Progenitor cell of endocrine pancreas (in vitro differentiated cells): ENCODE measurements at regions not wholly inside any gene's neighbourhood (a gene's known extent, or its start where the extent isn't known, plus 50 kb on each side); places are given as distances from the start of the nearest gene placed in this dataset.

Experiments
- DNase-seq: peaks from one replicate; pipeline ENCODE4 v3.0.0; 2021; ENCODE audit warnings: low spot score; ENCODE audit not compliant: unreplicated experiment
- H3K27ac Mint-ChIP-seq: 2 replicates; pipeline ENCODE4 v1.8.0; 2021; ENCODE audit warnings: mild to moderate bottlenecking, moderate library complexity, mixed read lengths
- H3K27me3 Mint-ChIP-seq: 2 replicates; pipeline ENCODE4 v1.8.0; 2021; ENCODE audit warnings: mixed read lengths
- H3K36me3 Mint-ChIP-seq: 2 replicates; pipeline ENCODE4 v1.8.0; 2022; ENCODE audit warnings: mixed read lengths; ENCODE audit not compliant: insufficient read depth
- H3K4me1 Mint-ChIP-seq: 2 replicates; pipeline ENCODE4 v1.8.0; 2021; ENCODE audit warnings: low read depth, mixed read lengths
- H3K4me3 Mint-ChIP-seq: 2 replicates; pipeline ENCODE4 v1.8.0; 2021; ENCODE audit warnings: low read depth, mild to moderate bottlenecking, moderate library complexity, mixed read lengths
- H3K9me3 Mint-ChIP-seq: 2 replicates; pipeline ENCODE4 v1.8.0; 2021; ENCODE audit warnings: low read depth, mixed read lengths
- CTCF ChIP-seq: fragments of 200-600 bp; sonication (generic); IDR thresholded peaks from one replicate; pipeline ENCODE4 v1.5.0; 2021; ENCODE audit warnings: antibody characterized with exemption, mild to moderate bottlenecking; ENCODE audit not compliant: unreplicated experiment

- DNase-seq: no peak
- Mint-ChIP-seq H3K36me3 (no peaks in the 10 kb centered on the region), H3K27ac (no peak overlapping the region), H3K27me3 (peaks cover 36% of the 10 kb centered on the region), H3K4me1 (peaks cover 12% of the 10 kb centered on the region), H3K9me3 (peaks cover 8% of the 10 kb centered on the region), H3K4me3 (no peak overlapping the region)
- TF ChIP-seq CTCF: no peak
Observed at GRCh38 chr1:59083946-59084865, 212.7 kb upstream of the FGGY start.

DNA sequence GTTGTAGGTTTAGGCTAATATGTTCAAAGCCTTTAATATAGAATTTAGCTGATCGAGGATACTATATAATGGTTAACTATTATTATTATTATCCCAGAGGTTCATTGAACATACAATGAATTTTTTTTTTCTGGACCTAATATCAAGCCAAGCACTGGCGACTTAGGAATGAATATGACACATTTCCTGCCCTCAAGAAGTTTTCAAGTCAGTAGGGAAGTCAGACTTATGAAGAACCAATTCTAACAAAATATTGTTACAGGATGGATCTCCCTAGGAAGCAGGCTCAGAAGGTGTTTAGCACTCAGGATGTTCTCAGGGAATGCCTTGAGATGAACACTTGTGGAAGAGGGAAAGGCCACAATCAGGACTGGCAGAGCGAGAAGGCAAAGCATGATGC, 211.8 kb upstream of the FGGY start:
- H3K4me3 Mint-ChIP-seq: no peak overlapping the region
- DNase-seq: no peak
- peaks cover 36% of the 10 kb centered on the region for H3K27me3 Mint-ChIP-seq
- peaks cover 3% of the 10 kb centered on the region for H3K4me1 Mint-ChIP-seq
- no peak for TF ChIP-seq CTCF
- peaks cover 12% of the 10 kb centered on the region for H3K9me3 Mint-ChIP-seq
- no peak overlapping the region for H3K27ac Mint-ChIP-seq
- no peaks in the 10 kb centered on the region for H3K36me3 Mint-ChIP-seq

GRCh38 chr1:59089036-59089798, 207.7 kb upstream of the FGGY start:
- no peak for DNase-seq
- Mint-ChIP-seq H3K36me3 (no peaks in the 10 kb centered on the region), H3K4me1 (no peaks in the 10 kb centered on the region), H3K27me3 (peaks cover 29% of the 10 kb centered on the region), H3K27ac (no peak overlapping the region), H3K9me3 (peaks cover 12% of the 10 kb centered on the region), H3K4me3 (no peak overlapping the region)
- no peak for TF ChIP-seq CTCF

DNA sequence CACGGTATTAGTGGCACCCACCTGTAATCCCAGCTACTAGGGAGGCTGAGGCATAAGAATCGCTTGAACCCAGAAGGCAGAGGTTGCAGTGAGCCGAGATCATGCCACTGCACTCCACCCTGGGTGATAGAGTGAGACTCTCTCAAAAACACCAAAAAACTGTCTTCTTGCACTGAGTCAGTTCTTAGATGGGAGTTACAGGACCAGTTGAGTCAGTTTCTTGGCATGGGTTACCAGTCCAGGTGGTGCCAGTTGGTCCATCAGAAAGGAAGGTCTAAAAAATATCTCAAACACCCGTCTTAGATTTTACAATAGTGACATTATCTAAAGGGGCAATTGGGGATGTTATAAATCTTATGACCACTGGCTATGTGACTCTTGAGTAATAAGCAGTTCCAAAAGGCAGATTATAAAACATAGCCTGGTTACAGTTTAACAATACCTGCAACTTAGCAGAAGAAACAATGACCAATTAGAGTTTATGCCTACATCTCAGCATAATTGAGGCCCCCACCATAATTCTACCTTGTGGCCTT, 206.9 kb upstream of the FGGY start:
- no peak for TF ChIP-seq CTCF
- Mint-ChIP-seq H3K4me3 (no peak overlapping the region), H3K27ac (no peak overlapping the region), H3K36me3 (no peaks in the 10 kb centered on the region), H3K9me3 (peaks cover 12% of the 10 kb centered on the region), H3K4me1 (no peaks in the 10 kb centered on the region), H3K27me3 (peaks cover 29% of the 10 kb centered on the region)
- no peak for DNase-seq

DNA sequence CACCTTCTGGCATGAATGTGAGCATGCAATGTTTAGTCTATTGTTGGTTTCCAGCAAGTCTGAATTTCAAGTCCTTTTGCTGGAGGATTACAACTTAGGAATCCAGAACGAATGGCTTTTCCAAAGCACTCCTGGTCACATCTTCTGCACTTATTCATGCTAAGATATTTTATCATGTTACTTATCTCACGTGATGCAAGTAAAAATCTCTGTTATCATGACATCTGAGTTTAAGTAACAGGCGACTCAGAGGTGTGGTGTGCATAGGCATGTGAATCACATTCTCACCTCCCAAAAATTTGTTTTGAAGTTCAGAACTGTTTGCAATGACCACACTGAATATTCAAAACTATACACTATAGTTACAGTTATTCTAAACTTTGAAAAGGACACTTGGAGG, 204.8 kb upstream of the FGGY start:
- TF ChIP-seq CTCF: no peak
- peaks cover 22% of the 10 kb centered on the region for H3K27me3 Mint-ChIP-seq
- no peak for DNase-seq
- no peak overlapping the region for H3K27ac Mint-ChIP-seq
- peaks cover 2% of the 10 kb centered on the region for H3K4me1 Mint-ChIP-seq
- H3K4me3 Mint-ChIP-seq: no peak overlapping the region
- H3K36me3 Mint-ChIP-seq: no peaks in the 10 kb centered on the region
- peaks cover 10% of the 10 kb centered on the region for H3K9me3 Mint-ChIP-seq
